Prostate gland (tissue), 2 donors: ENCODE measurements at regions not wholly inside any gene's neighbourhood (a gene's known extent, or its start where the extent isn't known, plus 50 kb on each side); places are given as distances from the start of the nearest gene placed in this dataset.
"Not testable (repeated sequence)": the region's sequence is repeated elsewhere in the genome, so short reads cannot be mapped to it uniquely, and the experiment has no call there.

ENCODE experiments used
- POLR2A ChIP-seq: fragments of 450-650 bp; IDR thresholded peaks from one replicate; pipeline ENCODE4 v1.6.1; 2016; ENCODE audit warnings: antibody characterized with exemption, mild to moderate bottlenecking
- TF ChIP-seq, protein P1 (sequence below), 4 experiments: fragments of 200-600 bp in 2 of 4; fragments of 450-650 bp in 2 of 4; sonication (generic) in 2 of 4; IDR thresholded peaks; 1 replicate in 3 of 4; 2 replicates in 1 of 4; pipeline ENCODE4 v1.5.1; 2016 to 2019; ENCODE audit warnings: antibody characterized with exemption in 4 of 4, mild to moderate bottlenecking in 2 of 4, moderate library complexity in 2 of 4

GRCh38 chr1:4078091-4078962, 178.3 kb upstream of the C1orf174 start:
- not testable (repeated sequence) for TF ChIP-seq POLR2A
- TF ChIP-seq, protein P1, sequence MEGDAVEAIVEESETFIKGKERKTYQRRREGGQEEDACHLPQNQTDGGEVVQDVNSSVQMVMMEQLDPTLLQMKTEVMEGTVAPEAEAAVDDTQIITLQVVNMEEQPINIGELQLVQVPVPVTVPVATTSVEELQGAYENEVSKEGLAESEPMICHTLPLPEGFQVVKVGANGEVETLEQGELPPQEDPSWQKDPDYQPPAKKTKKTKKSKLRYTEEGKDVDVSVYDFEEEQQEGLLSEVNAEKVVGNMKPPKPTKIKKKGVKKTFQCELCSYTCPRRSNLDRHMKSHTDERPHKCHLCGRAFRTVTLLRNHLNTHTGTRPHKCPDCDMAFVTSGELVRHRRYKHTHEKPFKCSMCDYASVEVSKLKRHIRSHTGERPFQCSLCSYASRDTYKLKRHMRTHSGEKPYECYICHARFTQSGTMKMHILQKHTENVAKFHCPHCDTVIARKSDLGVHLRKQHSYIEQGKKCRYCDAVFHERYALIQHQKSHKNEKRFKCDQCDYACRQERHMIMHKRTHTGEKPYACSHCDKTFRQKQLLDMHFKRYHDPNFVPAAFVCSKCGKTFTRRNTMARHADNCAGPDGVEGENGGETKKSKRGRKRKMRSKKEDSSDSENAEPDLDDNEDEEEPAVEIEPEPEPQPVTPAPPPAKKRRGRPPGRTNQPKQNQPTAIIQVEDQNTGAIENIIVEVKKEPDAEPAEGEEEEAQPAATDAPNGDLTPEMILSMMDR (IDR thresholded peaks at IDR 0.05): not testable (repeated sequence)
